GM12878 (cell line): ENCODE measurements at regions not wholly inside any gene's neighbourhood (a gene's known extent, or its start where the extent isn't known, plus 50 kb on each side); places are given as distances from the start of the nearest gene placed in this dataset.

Source experiments
- ATAC-seq: fragments of 200-7000 bp; cut with Tn5 transposase; 3 replicates; pipeline ENCODE4 v1.9.1; 2020; ENCODE audit warnings: mild to moderate bottlenecking, moderate library complexity
- BruUV-seq: library from RNA; stranded (reverse); fragments of 400-500 nt; replicated peaks from 2 replicates; lab custom pipeline; 2021; lab: Mats Ljungman, UMichigan
- CTCF ChIA-PET: fragments of 300-600 bp; sonication (Branson Sonifier 250); formaldehyde crosslinking; extraction: SDS; loops from one replicate; lab custom pipeline; 2021; ENCODE audit warnings: inconsistent platforms; lab: Yijun Ruan, JAX
- POLR2A ChIA-PET: fragments of 350-600 bp; formaldehyde crosslinking; extraction: SDS; loops from one replicate; lab custom pipeline; 2021; ENCODE audit warnings: inconsistent platforms; lab: Charles Lee
- RAD21 ChIA-PET: fragments of 300-600 bp; sonication (Branson Sonifier 250); formaldehyde crosslinking; loops from one replicate; lab custom pipeline; 2023; ENCODE audit warnings: antibody characterized with exemption; ENCODE audit not compliant: unreplicated experiment; lab: Charles Lee
- SMC1A ChIA-PET: fragments of 300-600 bp; sonication (Branson Sonifier 250); formaldehyde crosslinking; loops from one replicate; lab custom pipeline; 2023; ENCODE audit not compliant: unreplicated experiment, uncharacterized antibody; lab: Charles Lee
- DNase-seq: peaks from one replicate; pipeline ENCODE4 v3.0.0-alpha.2; 2011; ENCODE audit warnings: low read depth, low spot score
- FAIRE-seq: peaks from 3 replicates; lab custom pipeline; 2011; peaks lifted over from hg19 to GRCh38; lab: Jason Lieb, UNC
- H2AFZ ChIP-seq: 2 replicates; pipeline ENCODE4 v1.6.0; 2011; ENCODE audit warnings: low read depth, low read length, control low read depth; ENCODE audit not compliant: control insufficient read depth
- H3K27ac ChIP-seq: 2 replicates; pipeline ENCODE4 v1.5.1; 2011; ENCODE audit warnings: control low read depth; ENCODE audit not compliant: control insufficient read depth, insufficient read depth
- H3K27me3 ChIP-seq, 2 experiments: replicated peaks in 1 of 2; 2 replicates each; pipeline versions ENCODE4 v1.6.0 to v1.6.1; 2011; ENCODE audit warnings: low read length in 1 of 2; ENCODE audit not compliant: control insufficient read depth in 2 of 2, insufficient read depth in 2 of 2
- H3K36me3 ChIP-seq, 2 experiments: 2 replicates each; pipeline ENCODE4 v1.5.1; 2011; ENCODE audit warnings: low read length in 1 of 2; ENCODE audit not compliant: control insufficient read depth in 2 of 2, insufficient read depth in 2 of 2
- H3K4me1 ChIP-seq: 2 replicates; pipeline ENCODE4 v1.6.1; 2011; ENCODE audit warnings: mild to moderate bottlenecking, low read length, moderate library complexity, mixed read lengths; ENCODE audit not compliant: control insufficient read depth, insufficient read depth
- H3K4me2 ChIP-seq: 2 replicates; pipeline ENCODE4 v1.6.0; 2011; ENCODE audit warnings: control low read depth; ENCODE audit not compliant: control insufficient read depth, insufficient read depth
- H3K4me3 ChIP-seq: fragments of 200-600 bp; sonication (generic); 2 replicates; pipeline ENCODE4 v1.5.1; 2016
- H3K79me2 ChIP-seq: 2 replicates; pipeline ENCODE4 v1.6.0; 2011; ENCODE audit warnings: low read length; ENCODE audit not compliant: control insufficient read depth, insufficient read depth
- H3K9ac ChIP-seq: 2 replicates; pipeline ENCODE4 v1.8.0; 2011; ENCODE audit warnings: low read length, control low read depth, mixed read lengths; ENCODE audit not compliant: control insufficient read depth, insufficient read depth
- H3K9me3 ChIP-seq: replicated peaks from 3 replicates; pipeline ENCODE4 v1.5.1; 2011; ENCODE audit warnings: mild to moderate bottlenecking, low read length; ENCODE audit not compliant: control insufficient read depth, insufficient read depth
- H4K20me1 ChIP-seq: 2 replicates; pipeline ENCODE4 v1.6.0; 2011; ENCODE audit not compliant: control insufficient read depth, insufficient read depth
- ATF2 ChIP-seq: IDR thresholded peaks from 2 replicates; pipeline ENCODE4 v1.6.1; 2012; ENCODE audit warnings: low read length, inconsistent platforms
- CEBPB ChIP-seq, 2 experiments: fragments of 150-350 bp in 1 of 2; IDR thresholded peaks; 2 replicates each; pipeline ENCODE4 v1.6.1; 2012 to 2014; ENCODE audit warnings: low read depth in 2 of 2, low read length in 2 of 2, borderline replicate concordance in 1 of 2, inconsistent platforms in 1 of 2
- CREB1 ChIP-seq: IDR thresholded peaks from 2 replicates; pipeline ENCODE4 v1.6.1; 2012; ENCODE audit warnings: low read depth, mild to moderate bottlenecking, inconsistent platforms
- CREM ChIP-seq: IDR thresholded peaks from 2 replicates; pipeline ENCODE4 v1.6.1; 2014; ENCODE audit warnings: antibody characterized with exemption, low read depth
- EED ChIP-seq: sonication (generic); IDR thresholded peaks from 2 replicates; pipeline ENCODE4 v1.6.1; 2016; ENCODE audit warnings: antibody characterized with exemption, low read depth
- FOXM1 ChIP-seq: IDR thresholded peaks from 2 replicates; pipeline ENCODE4 v1.6.1; 2012; ENCODE audit warnings: low read depth, mild to moderate bottlenecking, inconsistent platforms, low read length, moderate library complexity
- IKZF2 ChIP-seq, 2 experiments: fragments of 450-650 bp; IDR thresholded peaks; 2 replicates each; pipeline ENCODE4 v1.6.1; 2017; ENCODE audit warnings: mild to moderate bottlenecking in 2 of 2, moderate library complexity in 2 of 2
- JUNB ChIP-seq: IDR thresholded peaks from 2 replicates; pipeline ENCODE4 v1.6.1; 2016; ENCODE audit warnings: antibody characterized with exemption, mild to moderate bottlenecking
- MEF2A ChIP-seq: IDR thresholded peaks from 2 replicates; pipeline ENCODE4 v1.6.1; 2011; ENCODE audit warnings: low read depth, mild to moderate bottlenecking, low read length, moderate library complexity; ENCODE audit not compliant: insufficient read depth
- MEF2B ChIP-seq: fragments of 450-650 bp; IDR thresholded peaks from 2 replicates; pipeline ENCODE4 v1.6.1; 2018; ENCODE audit warnings: mild to moderate bottlenecking, moderate library complexity; ENCODE audit not compliant: partially characterized antibody, poor library complexity, severe bottlenecking
- NFIC ChIP-seq: IDR thresholded peaks from 2 replicates; pipeline ENCODE4 v1.6.1; 2012; ENCODE audit warnings: low read depth, mild to moderate bottlenecking, inconsistent platforms, low read length, moderate library complexity
- NKRF ChIP-seq: fragments of 450-650 bp; conservative IDR thresholded peaks from 2 replicates; pipeline ENCODE4 v1.6.1; 2017; ENCODE audit warnings: mild to moderate bottlenecking, moderate library complexity
- NR2C2 ChIP-seq: IDR thresholded peaks from 2 replicates; pipeline ENCODE4 v1.6.1; 2011; ENCODE audit warnings: borderline replicate concordance, low read depth; ENCODE audit not compliant: control insufficient read depth, insufficient read length
- PKNOX1 ChIP-seq: fragments of 450-650 bp; IDR thresholded peaks from 2 replicates; pipeline ENCODE4 v1.6.1; 2016; ENCODE audit warnings: mild to moderate bottlenecking
- RB1 ChIP-seq: fragments of 450-650 bp; formaldehyde crosslinking; IDR thresholded peaks from 2 replicates; pipeline ENCODE4 v1.6.1; 2017; ENCODE audit warnings: mild to moderate bottlenecking, borderline replicate concordance
- RELA ChIP-seq: fragments of 450-650 bp; IDR thresholded peaks from 2 replicates; pipeline ENCODE4 v1.8.0; 2014; ENCODE audit warnings: borderline replicate concordance; ENCODE audit not compliant: partially characterized antibody
- RELB ChIP-seq: fragments of 450-650 bp; IDR thresholded peaks from 2 replicates; pipeline ENCODE4 v1.6.1; 2017; ENCODE audit warnings: low read depth, mild to moderate bottlenecking, moderate library complexity
- RUNX3 ChIP-seq: IDR thresholded peaks from 2 replicates; pipeline ENCODE4 v1.6.1; 2012; ENCODE audit warnings: low read length, inconsistent platforms
- SMAD5 ChIP-seq: IDR thresholded peaks from 2 replicates; pipeline ENCODE4 v1.6.1; 2016; ENCODE audit warnings: antibody characterized with exemption, low read depth
- WGBS: methylation state at CpG from one replicate; pipeline ENCODE4 v1.1.6; 2016; ENCODE audit warnings: low lambda C conversion rate; ENCODE audit not compliant: insufficient replicate concordance, insufficient coverage; ENCODE audit errors: missing lambda C conversion rate; 5-methylcytosine and 5-hydroxymethylcytosine counted together
- in situ Hi-C: fragments of 300-500 bp; cut with MboI; formaldehyde crosslinking; loops from 9 replicates; pipeline ENCODE4 v1.14.3; 2018; ENCODE audit warnings: mixed read lengths
- intact Hi-C: fragments of 100-400 bp; cut with micrococcal nuclease; formaldehyde crosslinking; loops from one replicate; pipeline ENCODE4 v1.14.2; 2022; ENCODE audit not compliant: unreplicated experiment

GRCh38 chr4:182975806-182976205 is 58.6 kb upstream of the DCTD start:
- no peaks in the 10 kb centered on the region; a peak in 1 of 4 replicates for H3K36me3 ChIP-seq
- peak; percentile 57 for DNase-seq
- BruUV-seq = no TSS peak
- ATAC-seq = peak; percentile 90
- intact Hi-C loops (loop anchor here (5.0 kb wide), 1 partner anchor 59 kb away; the partner anchor contains the start of gene DCTD), in situ Hi-C loops (no loop called here)
- H4K20me1 ChIP-seq = no peaks in the 10 kb centered on the region
- ChIA-PET RAD21 (interaction anchor here (0.8 to 1.2 kb wide), 4 partner anchors 57 to 287 kb away, joined by 3 to 4 read pairs (median 4); no protein-coding TSS in a partner anchor), SMC1A (interaction anchor here (1.1 to 1.6 kb wide), 5 partner anchors 33 to 286 kb away, joined by 3 to 8 read pairs (median 3); no protein-coding TSS in a partner anchor), POLR2A (interaction anchor here (1.3 to 1.5 kb wide), 2 partner anchors 36 to 58 kb away, joined by 3 read pairs; no protein-coding TSS in a partner anchor), CTCF (interaction anchor here (1.5 kb wide), 1 partner anchor 281 kb away, joined by 3 read pairs; no protein-coding TSS in a partner anchor)
- no peak for FAIRE-seq
- peaks cover 6% of the 10 kb centered on the region; the same call in 2 of the 3 replicates for H3K9me3 ChIP-seq
- no peaks in the 10 kb centered on the region for H3K27me3 ChIP-seq
- peaks cover 8% of the 10 kb centered on the region for H3K4me1 ChIP-seq
- no peak overlapping the region for H3K4me2 ChIP-seq
- no peaks in the 10 kb centered on the region for H3K79me2 ChIP-seq
- H2AFZ ChIP-seq = peak overlapping the region; percentile 6
- no peak overlapping the region for H3K4me3 ChIP-seq
- no peak overlapping the region for H3K9ac ChIP-seq
- WGBS = 5% methylated on average over 3 of the region's 3 CpGs
- no peak overlapping the region; the same call in 1 of the 2 replicates for H3K27ac ChIP-seq
- TF ChIP-seq MEF2B = peak; percentile 32
- peak; percentile 76 to 80 for TF ChIP-seq IKZF2 (IDR thresholded peaks at IDR 0.05)
- TF ChIP-seq PKNOX1 = peak; percentile 90
- TF ChIP-seq FOXM1 = peak; percentile 81; the same call in 1 of the 2 replicates
- peak; percentile 67; the same call in 1 of the 2 replicates for TF ChIP-seq ATF2
- TF ChIP-seq CEBPB (IDR thresholded peaks at IDR 0.05; ENCODE audit: borderline replicate concordance in 1 of 2, low read depth in 2 of 2, low read length in 2 of 2) = no peak
- TF ChIP-seq RELB = peak; percentile 90
- TF ChIP-seq MEF2A = peak; percentile 66; the same call in 1 of the 2 replicates
- TF ChIP-seq NFIC = peak; percentile 79
- 0 out of 2 replicates have a peak, but pooled peaks have one; percentile 23 for TF ChIP-seq CREM
- TF ChIP-seq RELA = peak; percentile 82
- TF ChIP-seq JUNB = peak; percentile 22
- TF ChIP-seq NKRF = no peak
- TF ChIP-seq RUNX3 = peak; percentile 73
- no peak for TF ChIP-seq SMAD5
- TF ChIP-seq CREB1 = peak; percentile 36; the same call in 1 of the 2 replicates
- no peak for TF ChIP-seq NR2C2
- TF ChIP-seq EED = peak; percentile 82
- no peak for TF ChIP-seq RB1
